ENCODE measurements at regions not wholly inside any gene's neighbourhood (a gene's known extent, or its start where the extent isn't known, plus 50 kb on each side); places are given as distances from the start of the nearest gene placed in this dataset.

GRCh38 chr10:128568041-128568440 is 441.8 kb upstream of the MKI67 start:
- Histone ChIP-seq H3K4me3 (ENCODE audit: low read depth, low read length) (no peak overlapping the region), H3K36me3 (ENCODE audit: control insufficient read depth, insufficient read depth, low read length) (no peaks in the 10 kb centered on the region), H3K27me3 (ENCODE audit: control insufficient read depth, insufficient read depth, low read length) (peaks cover 2% of the 10 kb centered on the region)
- DNase-seq (ENCODE audit: low read depth): no peak
- TF ChIP-seq, protein P1, sequence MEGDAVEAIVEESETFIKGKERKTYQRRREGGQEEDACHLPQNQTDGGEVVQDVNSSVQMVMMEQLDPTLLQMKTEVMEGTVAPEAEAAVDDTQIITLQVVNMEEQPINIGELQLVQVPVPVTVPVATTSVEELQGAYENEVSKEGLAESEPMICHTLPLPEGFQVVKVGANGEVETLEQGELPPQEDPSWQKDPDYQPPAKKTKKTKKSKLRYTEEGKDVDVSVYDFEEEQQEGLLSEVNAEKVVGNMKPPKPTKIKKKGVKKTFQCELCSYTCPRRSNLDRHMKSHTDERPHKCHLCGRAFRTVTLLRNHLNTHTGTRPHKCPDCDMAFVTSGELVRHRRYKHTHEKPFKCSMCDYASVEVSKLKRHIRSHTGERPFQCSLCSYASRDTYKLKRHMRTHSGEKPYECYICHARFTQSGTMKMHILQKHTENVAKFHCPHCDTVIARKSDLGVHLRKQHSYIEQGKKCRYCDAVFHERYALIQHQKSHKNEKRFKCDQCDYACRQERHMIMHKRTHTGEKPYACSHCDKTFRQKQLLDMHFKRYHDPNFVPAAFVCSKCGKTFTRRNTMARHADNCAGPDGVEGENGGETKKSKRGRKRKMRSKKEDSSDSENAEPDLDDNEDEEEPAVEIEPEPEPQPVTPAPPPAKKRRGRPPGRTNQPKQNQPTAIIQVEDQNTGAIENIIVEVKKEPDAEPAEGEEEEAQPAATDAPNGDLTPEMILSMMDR (IDR thresholded peaks at IDR 0.05; ENCODE audit: insufficient read depth, low read length, poor library complexity, severe bottlenecking): no peak

DNA sequence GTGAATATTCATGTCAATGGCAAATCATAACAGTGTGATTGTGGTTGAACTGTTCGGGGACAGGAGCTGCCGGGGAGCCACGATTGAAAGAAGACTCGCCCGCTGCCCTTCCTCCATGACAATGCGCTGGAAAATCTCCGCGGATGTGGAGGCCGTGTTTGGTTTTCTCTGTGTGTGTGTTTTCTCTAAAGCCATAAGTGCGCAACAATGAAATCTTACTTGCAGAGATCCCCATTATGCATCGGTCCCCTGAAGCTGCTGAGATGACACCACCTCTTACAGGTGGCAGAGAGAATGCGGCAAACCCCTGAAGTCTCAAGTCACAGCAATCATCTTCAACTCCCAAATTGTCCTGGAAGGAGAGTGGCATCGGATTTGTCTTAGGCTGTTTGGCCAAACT is 442.3 kb upstream of the MKI67 start:
- no peak for DNase-seq (ENCODE audit: low read depth)
- H3K36me3 ChIP-seq (ENCODE audit: control insufficient read depth, insufficient read depth, low read length): no peaks in the 10 kb centered on the region
- TF ChIP-seq, protein P1 (IDR thresholded peaks at IDR 0.05; ENCODE audit: insufficient read depth, low read length, poor library complexity, severe bottlenecking): no peak
- H3K4me3 ChIP-seq (ENCODE audit: low read depth, low read length): no peak overlapping the region
- H3K27me3 ChIP-seq (ENCODE audit: control insufficient read depth, insufficient read depth, low read length): peaks cover 2% of the 10 kb centered on the region

GRCh38 chr10:128568990-128569945 is 443.0 kb upstream of the MKI67 start:
- H3K4me3 ChIP-seq (ENCODE audit: low read depth, low read length): no peak overlapping the region
- peaks cover 2% of the 10 kb centered on the region for H3K27me3 ChIP-seq (ENCODE audit: control insufficient read depth, insufficient read depth, low read length)
- no peaks in the 10 kb centered on the region for H3K36me3 ChIP-seq (ENCODE audit: control insufficient read depth, insufficient read depth, low read length)
- DNase-seq (ENCODE audit: low read depth): no peak
- TF ChIP-seq, protein P1 (IDR thresholded peaks at IDR 0.05; ENCODE audit: insufficient read depth, low read length, poor library complexity, severe bottlenecking): no peak

DNA sequence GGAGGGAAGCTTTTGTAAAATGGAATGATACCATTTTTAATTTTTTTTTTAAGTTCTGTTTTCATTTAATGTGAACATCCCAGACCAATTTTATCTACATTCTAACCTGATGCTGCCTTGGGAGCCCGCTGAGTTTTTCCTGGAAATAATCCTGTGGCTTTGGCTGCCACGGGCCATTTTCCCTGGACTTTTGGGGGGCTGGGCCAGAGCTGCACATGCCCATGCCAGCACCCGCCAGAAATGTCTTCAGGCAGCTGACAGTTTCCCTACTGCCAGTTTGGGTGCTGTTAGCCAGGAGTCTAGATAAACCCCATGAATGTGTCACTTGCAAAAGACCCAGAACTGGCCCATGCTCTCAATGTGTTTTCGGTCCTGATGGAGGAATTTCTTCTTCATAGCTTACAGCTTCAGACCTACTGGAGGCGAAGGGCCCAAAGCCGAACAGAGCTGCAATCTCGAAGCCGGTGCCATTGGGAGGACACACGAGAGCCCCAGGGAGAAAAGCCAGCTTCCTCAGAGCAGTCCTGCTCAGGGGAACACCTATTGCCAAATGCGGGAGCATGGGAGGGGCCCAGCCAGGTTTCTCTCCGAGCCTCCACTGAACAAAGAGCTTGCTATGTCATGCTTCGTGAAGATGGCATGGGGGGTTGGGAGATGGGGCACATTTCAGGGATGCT is 444.2 kb upstream of the MKI67 start:
- TF ChIP-seq, protein P1 (IDR thresholded peaks at IDR 0.05; ENCODE audit: insufficient read depth, low read length, poor library complexity, severe bottlenecking): no peak
- Histone ChIP-seq H3K27me3 (ENCODE audit: control insufficient read depth, insufficient read depth, low read length) (peaks cover 2% of the 10 kb centered on the region), H3K4me3 (ENCODE audit: low read depth, low read length) (no peak overlapping the region), H3K36me3 (ENCODE audit: control insufficient read depth, insufficient read depth, low read length) (no peaks in the 10 kb centered on the region)
- DNase-seq (ENCODE audit: low read depth): no peak

- Histone ChIP-seq H3K36me3 (ENCODE audit: control insufficient read depth, insufficient read depth, low read length) (no peaks in the 10 kb centered on the region), H3K27me3 (ENCODE audit: control insufficient read depth, insufficient read depth, low read length) (peaks cover 2% of the 10 kb centered on the region), H3K4me3 (ENCODE audit: low read depth, low read length) (no peak overlapping the region)
- TF ChIP-seq, protein P1 (IDR thresholded peaks at IDR 0.05; ENCODE audit: insufficient read depth, low read length, poor library complexity, severe bottlenecking): no peak
- no peak for DNase-seq (ENCODE audit: low read depth)
These were observed 444.8 kb upstream of the MKI67 start for GRCh38 chr10:128571071-128571470.

Data from kidney epithelial cell (primary cell).